IMR-90 (cell line): ENCODE measurements at regions not wholly inside any gene's neighbourhood (a gene's known extent, or its start where the extent isn't known, plus 50 kb on each side); places are given as distances from the start of the nearest gene placed in this dataset.
A peak's percentile ranks its signal among the peaks of the same experiment; 100 is the strongest.

Source experiments
- ATAC-seq: fragments of 200-7000 bp; cut with Tn5 transposase; 2 replicates; pipeline ENCODE4 v1.9.1; 2020; ENCODE audit warnings: low read depth, mild to moderate bottlenecking, moderate library complexity
- BruUV-seq: library from RNA; stranded (reverse); fragments of 400-500 nt; replicated peaks from 2 replicates; lab custom pipeline; 2021; lab: Mats Ljungman, UMichigan
- CTCF ChIA-PET: fragments of 300-600 bp; formaldehyde crosslinking; extraction: SDS; loops from one replicate; lab custom pipeline; 2021; ENCODE audit warnings: antibody characterized with exemption; lab: Yijun Ruan, JAX
- POLR2A ChIA-PET: fragments of 300-600 bp; sonication (Branson Sonifier 250); formaldehyde crosslinking; loops from one replicate; lab custom pipeline; 2022; ENCODE audit warnings: antibody characterized with exemption; ENCODE audit not compliant: unreplicated experiment; lab: Charles Lee
- DNase-seq: peaks from one replicate; pipeline ENCODE4 v3.0.0; 2013
- H2AFZ ChIP-seq: replicated peaks from 2 replicates; pipeline ENCODE3; 2013; ENCODE audit warnings: low read length, mild to moderate bottlenecking; ENCODE audit not compliant: poor library complexity
- H2AK5ac ChIP-seq: 2 replicates; pipeline ENCODE4 v1.6.1; 2013; ENCODE audit warnings: low read depth, low read length, inconsistent platforms
- H2AK9ac ChIP-seq: replicated peaks from 2 replicates; pipeline ENCODE3; 2013; ENCODE audit warnings: mild to moderate bottlenecking, low read depth, low read length, moderate library complexity; ENCODE audit not compliant: poor library complexity
- H2BK120ac ChIP-seq: 2 replicates; pipeline ENCODE4 v1.6.1; 2013; ENCODE audit warnings: low read depth, low read length, inconsistent platforms
- H2BK15ac ChIP-seq: 3 replicates; pipeline ENCODE4 v1.6.1; 2013; ENCODE audit warnings: low read depth, low read length, inconsistent platforms
- H2BK20ac ChIP-seq: 2 replicates; pipeline ENCODE4 v1.6.1; 2013; ENCODE audit warnings: low read depth, mild to moderate bottlenecking, inconsistent platforms, low read length, moderate library complexity
- H2BK5ac ChIP-seq: 2 replicates; pipeline ENCODE4 v1.6.1; 2013; ENCODE audit warnings: mild to moderate bottlenecking, low read depth, low read length, inconsistent platforms; ENCODE audit not compliant: poor library complexity, severe bottlenecking
- H3K14ac ChIP-seq: replicated peaks from 2 replicates; pipeline ENCODE4 v1.6.1; 2013; ENCODE audit warnings: low read depth, low read length, inconsistent platforms
- H3K18ac ChIP-seq: 2 replicates; pipeline ENCODE4 v1.6.1; 2013; ENCODE audit warnings: low read depth, low read length, control low read depth
- H3K23ac ChIP-seq: 2 replicates; pipeline ENCODE4 v1.6.1; 2013; ENCODE audit warnings: low read depth, low read length, inconsistent platforms
- H3K27ac ChIP-seq: 2 replicates; pipeline ENCODE4 v1.5.1; 2013; ENCODE audit warnings: mild to moderate bottlenecking, control low read depth, low read length; ENCODE audit not compliant: insufficient read depth
- H3K27me3 ChIP-seq: 2 replicates; pipeline ENCODE4 v1.6.1; 2013; ENCODE audit warnings: low read length; ENCODE audit not compliant: control insufficient read depth, insufficient read depth
- H3K36me3 ChIP-seq: 2 replicates; pipeline ENCODE4 v1.6.1; 2013; ENCODE audit warnings: low read length, mixed read lengths; ENCODE audit not compliant: control insufficient read depth, insufficient read depth
- H3K4ac ChIP-seq: 2 replicates; pipeline ENCODE4 v1.6.1; 2013; ENCODE audit warnings: low read depth, low read length, inconsistent platforms
- H3K4me1 ChIP-seq: 2 replicates; pipeline ENCODE4 v1.6.1; 2013; ENCODE audit warnings: low read length, mixed read lengths; ENCODE audit not compliant: control insufficient read depth, insufficient read depth
- H3K4me2 ChIP-seq: 2 replicates; pipeline ENCODE4 v1.6.1; 2013; ENCODE audit warnings: low read depth, mild to moderate bottlenecking, control low read depth, low read length, moderate library complexity
- H3K4me3 ChIP-seq: 2 replicates; pipeline ENCODE4 v1.5.1; 2013; ENCODE audit warnings: low read depth, mild to moderate bottlenecking, control low read depth, low read length, moderate library complexity; ENCODE audit not compliant: insufficient read depth
- H3K56ac ChIP-seq: 2 replicates; pipeline ENCODE4 v1.6.1; 2013; ENCODE audit warnings: low read length, inconsistent platforms; ENCODE audit not compliant: insufficient read depth; ENCODE audit errors: extremely low read depth
- H3K79me1 ChIP-seq, 2 experiments: 2 replicates each; pipeline ENCODE4 v1.6.1; 2013; ENCODE audit warnings: low read length in 2 of 2, inconsistent platforms in 1 of 2, low read depth in 1 of 2
- H3K9ac ChIP-seq: 2 replicates; pipeline ENCODE4 v1.6.1; 2013; ENCODE audit warnings: low read depth, low read length, control low read depth
- H3K9me1 ChIP-seq: 2 replicates; pipeline ENCODE4 v1.6.1; 2013; ENCODE audit warnings: low read length, inconsistent platforms; ENCODE audit not compliant: insufficient read depth
- H3K9me3 ChIP-seq: 2 replicates; pipeline ENCODE4 v1.6.1; 2013; ENCODE audit warnings: low read length; ENCODE audit not compliant: control insufficient read depth, insufficient read depth
- H4K20me1 ChIP-seq: 2 replicates; pipeline ENCODE4 v1.6.1; 2013; ENCODE audit warnings: low read length, inconsistent platforms; ENCODE audit not compliant: insufficient read depth
- H4K5ac ChIP-seq: 2 replicates; pipeline ENCODE4 v1.6.1; 2013; ENCODE audit warnings: mild to moderate bottlenecking, low read depth, low read length, control low read depth
- H4K8ac ChIP-seq, 2 experiments: 2 replicates each; pipeline ENCODE4 v1.6.1; 2013; ENCODE audit warnings: low read depth in 2 of 2, low read length in 2 of 2, control low read depth in 1 of 2, inconsistent platforms in 1 of 2
- H4K91ac ChIP-seq: 2 replicates; pipeline ENCODE4 v1.6.1; 2013; ENCODE audit warnings: low read depth, low read length, inconsistent platforms; ENCODE audit not compliant: insufficient read depth
- CEBPB ChIP-seq: IDR thresholded peaks from 2 replicates; pipeline ENCODE4 v1.6.1; 2012; ENCODE audit warnings: low read depth, low read length, improper control_type of control experiment
- FOS ChIP-seq: fragments of 150-350 bp; IDR thresholded peaks from 2 replicates; pipeline ENCODE4 v1.6.1; 2016; ENCODE audit warnings: low read depth, low read length
- MAFK ChIP-seq: IDR thresholded peaks from 2 replicates; pipeline ENCODE4 v1.6.1; 2012; ENCODE audit warnings: low read depth, low read length, improper control_type of control experiment
- RAD21 ChIP-seq: IDR thresholded peaks from 2 replicates; pipeline ENCODE4 v1.6.1; 2012; ENCODE audit warnings: low read length, improper control_type of control experiment
- SMC3 ChIP-seq: fragments of 150-350 bp; IDR thresholded peaks from 2 replicates; pipeline ENCODE4 v1.6.1; 2016; ENCODE audit warnings: low read depth, mild to moderate bottlenecking, antibody characterized with exemption, low read length, moderate library complexity
- WGBS, 2 experiments: methylation state at CpG; one replicate each; pipeline versions ENCODE4 v1.1.5 to v1.1.7; 2013; ENCODE audit warnings: missing lambda C conversion rate in 2 of 2; ENCODE audit not compliant: insufficient read length in 1 of 2; ENCODE audit errors: extremely low coverage in 2 of 2; 5-methylcytosine and 5-hydroxymethylcytosine counted together
- dilution Hi-C: fragments of 300-500 bp; cut with HindIII; formaldehyde crosslinking; loops from one replicate; pipeline ENCODE4 v1.14.3; 2018; ENCODE audit warnings: low sequenced_read_pairs; ENCODE audit not compliant: unreplicated experiment
- in situ Hi-C: fragments of 300-500 bp; cut with MboI; formaldehyde crosslinking; loops from 3 replicates; pipeline ENCODE4 v1.14.3; 2019; ENCODE audit warnings: low sequenced_read_pairs, inconsistent platforms, mixed read lengths
- intact Hi-C: fragments of 100-400 bp; cut with micrococcal nuclease; formaldehyde crosslinking; loops from 2 replicates; pipeline ENCODE4 v1.10.0; 2022
- TF ChIP-seq, protein P1 (sequence below): fragments of 150-350 bp; IDR thresholded peaks from 2 replicates; pipeline ENCODE4 v1.6.1; 2016; ENCODE audit warnings: low read depth, mild to moderate bottlenecking, low read length, moderate library complexity, borderline replicate concordance

DNA sequence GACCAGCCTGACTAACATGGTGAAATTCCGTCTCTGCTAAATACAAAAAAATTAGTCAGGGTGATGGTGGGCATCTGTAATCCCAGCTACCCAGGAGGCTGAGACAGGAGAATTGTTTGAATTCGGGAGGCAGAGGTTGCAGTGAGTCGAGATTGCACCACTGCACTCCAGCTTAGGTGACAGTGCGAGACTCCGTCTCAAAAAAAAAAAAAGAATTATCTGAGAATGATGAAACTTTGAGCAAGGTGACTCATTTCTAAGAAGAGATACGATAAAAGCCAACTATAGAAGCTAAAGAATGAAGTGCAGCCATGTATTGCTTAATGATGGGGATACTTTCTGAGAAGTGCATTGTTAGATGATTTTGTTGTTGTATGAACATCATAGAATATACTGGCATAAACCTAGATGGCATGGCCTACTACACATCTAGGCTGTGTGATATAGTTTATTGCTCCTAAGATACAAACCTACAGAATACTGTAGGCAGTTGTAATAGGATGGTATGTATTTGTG lies 64.7 kb downstream of the SNRPE start:
- Histone ChIP-seq H3K79me1 (no peaks in the 10 kb centered on the region), H4K8ac (peak overlapping the region; percentile 39 to 45; a peak in 3 of 4 replicates), H2BK5ac (peak overlapping the region; percentile 98), H3K4me2 (peak overlapping the region; percentile 44; the same call in 1 of the 2 replicates), H3K36me3 (no peaks in the 10 kb centered on the region), H2AFZ (no peak overlapping the region), H3K4me3 (no peak overlapping the region), H4K5ac (no peak overlapping the region), H3K18ac (peak overlapping the region; percentile 83), H2AK9ac (no peak overlapping the region), H4K91ac (0 out of 2 replicates have a peak overlapping the region, but pooled peaks have one; percentile 42), H3K23ac (no peak overlapping the region), H3K9me3 (no peaks in the 10 kb centered on the region; the same call in 1 of the 2 replicates), H3K9me1 (no peaks in the 10 kb centered on the region), H3K4ac (peak overlapping the region; percentile 82), H4K20me1 (peaks cover 6% of the 10 kb centered on the region; the same call in 1 of the 2 replicates), H3K9ac (no peak overlapping the region), H2BK20ac (peak overlapping the region; percentile 71; the same call in 1 of the 2 replicates), H3K27me3 (no peaks in the 10 kb centered on the region), H3K4me1 (no peaks in the 10 kb centered on the region), H3K27ac (peak overlapping the region; percentile 82), H2AK5ac (peak overlapping the region; percentile 20; the same call in 1 of the 2 replicates), H3K56ac (0 out of 2 replicates have a peak overlapping the region, but pooled peaks have one; percentile 47), H2BK120ac (peak overlapping the region; percentile 76), H2BK15ac (peak overlapping the region; percentile 56; the same call in 1 of the 3 replicates), H3K14ac (no peak overlapping the region)
- dilution Hi-C loops (no loop called here), intact Hi-C loops (loop anchor here (1.0 kb wide), 1 partner anchor 201 kb away; no protein-coding TSS in a partner anchor), in situ Hi-C loops (no loop called here)
- ATAC-seq = peak; percentile 81
- 100% methylated on average over 2 of the region's 6 CpGs; no CpG with 5 or more reads in 1 of the 2 experiments for WGBS, 2 experiments
- ChIA-PET POLR2A (interaction anchor here (0.6 to 0.7 kb wide), 2 partner anchors 87 to 135 kb away, joined by 3 to 7 read pairs; no protein-coding TSS in a partner anchor), CTCF (interaction anchor here (0.6 to 0.8 kb wide), 2 partner anchors 202 to 226 kb away, joined by 3 to 5 read pairs; partner anchors contain the start of gene ETNK2)
- no TSS peak for BruUV-seq
- DNase-seq = peak; percentile 83
- TF ChIP-seq MAFK (no peak), RAD21 (no peak), SMC3 (no peak), FOS (peak; percentile 75), CEBPB (peak; percentile 95)
- TF ChIP-seq, protein P1, sequence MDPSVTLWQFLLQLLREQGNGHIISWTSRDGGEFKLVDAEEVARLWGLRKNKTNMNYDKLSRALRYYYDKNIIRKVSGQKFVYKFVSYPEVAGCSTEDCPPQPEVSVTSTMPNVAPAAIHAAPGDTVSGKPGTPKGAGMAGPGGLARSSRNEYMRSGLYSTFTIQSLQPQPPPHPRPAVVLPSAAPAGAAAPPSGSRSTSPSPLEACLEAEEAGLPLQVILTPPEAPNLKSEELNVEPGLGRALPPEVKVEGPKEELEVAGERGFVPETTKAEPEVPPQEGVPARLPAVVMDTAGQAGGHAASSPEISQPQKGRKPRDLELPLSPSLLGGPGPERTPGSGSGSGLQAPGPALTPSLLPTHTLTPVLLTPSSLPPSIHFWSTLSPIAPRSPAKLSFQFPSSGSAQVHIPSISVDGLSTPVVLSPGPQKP = no peak
